OCI-M2 (cell line): ENCODE measurements at regions not wholly inside any gene's neighbourhood (a gene's known extent, or its start where the extent isn't known, plus 50 kb on each side); places are given as distances from the start of the nearest gene placed in this dataset.
"Not testable (repeated sequence)": the region's sequence is repeated elsewhere in the genome, so short reads cannot be mapped to it uniquely, and the experiment has no call there.

Source experiments
- DNase-seq: peaks from one replicate; lab custom pipeline; 2025; ENCODE audit not compliant: unreplicated experiment; lab: John Stamatoyannopoulos, UW

DNA sequence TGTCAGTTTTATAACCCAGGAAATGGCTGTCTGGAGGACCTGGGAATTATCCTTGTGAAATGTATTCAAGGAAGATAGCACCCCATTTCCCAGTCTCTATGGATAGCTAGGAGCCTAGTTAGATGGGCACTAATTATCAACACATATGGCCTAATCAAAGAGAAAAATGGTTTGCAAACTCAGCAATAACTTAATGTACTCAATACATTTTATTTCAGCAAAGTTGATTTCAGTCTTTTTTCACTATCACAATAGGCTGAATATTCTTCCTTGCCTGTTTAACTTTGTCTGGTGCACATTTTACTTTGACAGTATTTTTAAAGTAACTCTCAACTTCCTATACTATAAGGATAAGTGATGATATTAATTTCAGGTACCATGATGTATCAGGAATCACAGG, 756.3 kb downstream of the CCDC85A start:
- no peak for DNase-seq

- no peak for DNase-seq
These were observed 769.1 kb downstream of the CCDC85A start for GRCh38 chr2:56952871-56953270.

- no peak for DNase-seq
These were observed 776.8 kb downstream of the CCDC85A start for GRCh38 chr2:56960581-56960980.

GRCh38 chr2:56962673-56963072, 778.9 kb downstream of the CCDC85A start:
- no peak for DNase-seq

DNA sequence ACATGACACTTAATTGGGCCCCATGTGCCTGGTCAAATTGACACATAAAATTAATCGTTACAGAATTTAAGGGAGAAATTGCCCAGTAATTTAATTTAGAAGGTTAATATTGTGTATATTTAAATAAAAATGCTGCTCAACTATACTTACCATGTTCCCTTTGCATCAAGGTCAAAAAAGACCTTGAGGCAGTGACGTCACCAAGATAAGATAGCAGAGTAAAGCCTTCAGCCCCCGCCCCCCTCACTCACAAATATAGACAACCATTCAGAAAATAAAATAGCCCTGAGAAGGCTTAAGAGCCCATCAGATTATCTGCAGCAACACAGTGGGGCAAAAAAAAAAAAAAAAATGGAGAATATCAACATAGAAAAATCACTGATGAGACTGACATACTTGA, 785.7 kb downstream of the CCDC85A start:
- DNase-seq = no peak

- no peak for DNase-seq
These were observed 787.7 kb downstream of the CCDC85A start for GRCh38 chr2:56971383-56971974.

DNA sequence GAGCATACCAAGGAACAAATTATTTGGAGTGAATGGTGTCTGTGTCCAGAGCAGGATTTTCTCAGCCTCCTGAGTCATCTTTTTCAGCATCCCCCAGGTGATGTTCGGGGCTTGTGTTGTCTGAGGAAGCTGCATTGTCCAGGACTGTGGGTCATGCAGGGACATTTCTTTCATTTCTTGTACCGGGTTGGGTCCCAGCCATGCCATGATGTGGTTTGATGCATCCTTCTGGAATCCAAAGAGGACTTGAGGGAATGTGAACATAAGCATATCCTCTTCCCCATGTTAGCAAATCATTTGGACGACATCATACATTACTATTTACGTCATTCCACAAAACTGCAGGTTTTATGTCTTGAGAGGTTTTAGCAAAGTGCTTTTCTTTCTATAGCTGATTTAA, 797.8 kb downstream of the CCDC85A start:
- DNase-seq = no peak

DNA sequence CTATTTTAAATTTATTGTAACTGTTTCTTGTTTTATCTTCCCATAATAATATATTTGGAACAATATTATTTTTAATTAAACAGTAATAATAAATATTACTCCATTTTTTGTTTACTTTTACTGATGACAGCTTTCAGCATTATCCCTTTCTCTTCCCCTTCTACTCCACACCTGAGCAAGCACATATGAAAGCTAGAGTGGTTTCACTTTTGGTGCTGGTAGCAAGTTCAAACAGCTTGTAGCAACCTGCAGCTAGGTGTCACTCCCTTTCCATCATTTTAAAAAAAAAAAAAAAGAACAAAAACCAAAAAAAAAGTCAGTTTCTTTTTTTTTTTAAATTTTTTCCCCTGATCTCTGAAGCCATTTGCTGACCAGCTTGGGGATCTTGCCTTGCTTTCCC, 801.8 kb downstream of the CCDC85A start:
- no peak for DNase-seq

GRCh38 chr2:57022496-57022895, 838.7 kb downstream of the CCDC85A start:
- no peak for DNase-seq

- no peak for DNase-seq
These were observed 861.3 kb downstream of the CCDC85A start for GRCh38 chr2:57044931-57045635.

DNA sequence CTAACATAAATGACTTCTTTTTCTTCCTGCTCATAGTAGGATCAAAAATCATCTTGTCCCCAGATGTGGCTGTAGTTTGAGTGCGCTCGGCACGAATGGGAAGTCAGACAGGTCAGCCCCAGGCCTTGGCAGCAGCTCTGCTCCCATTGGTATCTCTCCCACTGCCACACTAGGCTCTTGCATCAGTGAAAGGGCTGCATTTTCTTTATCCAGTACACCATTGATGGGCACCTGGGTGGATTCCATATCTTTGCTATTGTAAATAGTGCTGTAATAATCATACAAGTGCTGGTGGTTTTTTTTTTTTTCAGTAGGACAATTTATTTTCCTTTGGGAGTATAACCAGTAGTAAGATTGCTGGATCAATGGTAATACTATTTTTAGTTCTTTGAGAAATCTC, 865.5 kb downstream of the CCDC85A start:
- DNase-seq = no peak

DNA sequence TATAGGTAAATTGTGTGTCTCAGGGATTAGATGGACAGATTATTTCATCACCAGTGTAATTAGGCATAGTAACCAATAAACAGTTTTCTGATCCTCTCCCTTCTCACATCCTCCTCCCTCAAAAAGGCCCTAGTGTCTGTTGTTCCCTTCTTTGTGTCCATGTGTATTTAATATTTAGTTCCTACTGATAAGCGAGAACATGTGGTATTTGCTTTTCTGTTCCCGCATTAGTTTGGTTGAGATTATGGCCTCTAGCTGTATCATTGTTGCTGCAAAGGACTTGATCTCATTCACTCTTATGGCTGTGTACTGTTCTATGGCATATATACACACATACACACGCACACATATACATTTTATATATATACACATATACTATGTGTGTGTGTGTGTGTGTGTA, 866.2 kb downstream of the CCDC85A start:
- DNase-seq = no peak

GRCh38 chr2:57066301-57066700, 882.5 kb downstream of the CCDC85A start:
- DNase-seq = not testable (repeated sequence)

DNA sequence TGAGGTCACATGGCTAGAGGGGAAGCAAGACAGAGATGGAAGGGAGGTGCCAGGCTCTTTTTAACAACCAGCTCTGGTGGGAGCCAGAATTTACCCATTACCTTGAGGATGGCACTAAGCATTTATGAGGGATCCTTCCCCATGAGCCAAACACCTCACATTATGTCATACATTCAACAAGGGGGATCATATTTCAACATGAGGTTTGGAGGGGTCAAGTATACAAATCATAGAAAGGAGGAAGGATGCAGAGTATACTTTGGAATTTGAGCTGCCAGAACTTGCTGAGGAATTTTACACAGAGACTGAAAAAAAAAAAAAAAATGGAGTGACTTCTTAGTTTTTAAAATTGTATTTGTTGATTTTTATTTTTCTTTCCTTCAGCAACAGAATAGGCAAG, 891.4 kb downstream of the CCDC85A start:
- DNase-seq = no peak

DNA sequence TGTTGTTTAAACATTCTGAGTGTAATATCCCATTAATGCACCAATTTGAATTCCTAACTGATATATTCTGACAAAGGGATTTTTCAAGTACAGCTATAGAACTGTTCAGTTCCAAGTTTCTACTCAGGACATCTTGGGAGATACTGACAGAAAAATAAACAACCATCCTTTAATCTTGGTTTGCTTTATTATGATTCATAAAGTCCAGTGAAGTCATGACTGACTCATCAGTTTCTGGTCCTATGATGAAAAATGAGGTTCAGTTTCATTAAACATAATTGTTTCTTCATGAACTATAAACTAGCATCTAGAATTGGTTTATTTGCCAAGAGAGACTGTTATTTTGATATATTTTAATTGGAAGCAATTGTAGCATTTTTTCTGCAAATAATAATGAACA, 896.2 kb downstream of the CCDC85A start:
- DNase-seq = no peak

DNA sequence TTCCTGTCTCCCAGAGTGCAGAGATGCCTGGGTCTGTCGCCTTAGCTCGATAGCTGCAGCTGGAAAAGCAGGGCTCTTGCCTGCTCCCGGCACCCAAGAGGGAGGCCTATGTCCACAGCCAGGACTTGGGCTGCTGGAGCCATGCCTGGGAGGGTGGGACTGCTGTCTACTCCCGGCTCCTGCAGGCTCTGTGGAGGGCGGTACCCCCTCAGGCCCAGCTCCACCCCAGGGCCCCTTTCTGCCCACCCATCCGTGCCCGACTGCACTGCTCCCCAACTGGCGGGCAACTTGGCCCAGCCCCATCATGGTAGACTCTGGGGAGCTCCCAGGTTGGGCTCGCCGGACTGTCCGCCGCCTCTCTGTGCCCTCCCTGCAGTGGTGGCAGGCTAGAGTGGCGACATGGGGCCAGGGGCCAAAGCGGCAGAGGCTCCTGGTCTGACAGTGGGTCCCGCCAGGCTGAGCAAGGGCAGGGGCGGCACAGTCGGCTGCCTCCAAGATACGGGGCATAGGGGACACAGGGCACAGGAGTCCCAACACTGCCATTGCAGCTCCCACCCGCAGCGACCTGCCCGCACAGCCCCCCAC, 901.0 kb downstream of the CCDC85A start:
- DNase-seq = no peak

- DNase-seq = no peak
These were observed 909.2 kb downstream of the CCDC85A start for GRCh38 chr2:57093020-57093419.

GRCh38 chr2:57097855-57098254, 914.1 kb downstream of the CCDC85A start:
- DNase-seq = no peak

DNA sequence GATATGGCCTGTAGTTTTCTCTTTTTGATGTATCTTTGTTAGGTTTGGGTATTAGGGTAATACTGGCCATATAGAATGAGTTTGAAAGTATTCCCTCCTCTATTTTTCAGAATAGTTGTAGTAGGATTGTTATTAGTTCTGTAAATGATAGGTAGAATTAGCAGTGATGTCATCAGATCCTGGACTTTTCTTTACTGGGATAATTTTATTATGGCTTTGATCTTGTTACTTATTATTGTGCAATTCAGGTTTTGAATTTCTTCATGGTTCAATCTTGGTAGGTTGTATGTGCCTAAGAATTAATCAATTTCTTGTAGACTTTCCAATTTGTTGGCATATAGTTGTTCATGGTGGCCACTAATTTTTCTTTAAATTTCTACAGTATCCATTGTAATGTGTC, 916.6 kb downstream of the CCDC85A start:
- DNase-seq = no peak

DNA sequence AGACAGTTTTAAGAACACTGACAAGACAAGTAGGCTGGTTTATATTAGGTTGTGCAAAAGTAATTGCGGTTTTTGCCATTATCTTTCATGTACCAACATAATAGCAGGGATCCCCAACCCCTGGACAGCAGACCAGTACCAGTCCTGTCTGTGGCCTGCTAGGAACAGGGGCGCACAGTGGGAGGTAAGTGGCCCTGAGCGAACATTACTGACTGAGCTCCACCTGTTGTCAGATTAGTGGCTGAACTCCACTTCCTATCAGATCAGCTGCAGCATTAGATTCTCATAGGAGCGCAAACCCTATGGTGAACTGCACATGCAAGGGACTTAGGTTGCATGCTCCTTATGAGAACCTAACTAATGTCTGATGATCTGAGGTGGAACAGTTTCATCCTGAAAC, 921.9 kb downstream of the CCDC85A start:
- DNase-seq = no peak

DNA sequence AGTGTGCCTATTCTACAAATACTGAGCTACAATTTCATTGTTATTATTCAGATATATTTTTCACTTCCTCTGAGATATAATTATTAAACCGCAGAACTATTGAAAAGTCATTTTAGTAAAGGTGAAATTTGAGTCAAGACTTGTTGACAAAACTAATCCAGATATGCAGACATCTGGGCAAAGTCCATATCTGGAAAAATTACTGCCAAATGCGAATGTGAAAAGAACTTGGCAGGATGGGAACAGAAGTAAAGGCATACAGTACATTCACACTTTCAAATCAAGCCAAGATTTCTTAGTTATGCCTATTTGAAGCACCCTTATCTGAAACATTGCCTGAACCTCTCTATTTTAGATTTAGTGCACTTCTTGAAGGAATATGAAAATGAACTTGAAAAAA, 923.6 kb downstream of the CCDC85A start:
- no peak for DNase-seq

DNA sequence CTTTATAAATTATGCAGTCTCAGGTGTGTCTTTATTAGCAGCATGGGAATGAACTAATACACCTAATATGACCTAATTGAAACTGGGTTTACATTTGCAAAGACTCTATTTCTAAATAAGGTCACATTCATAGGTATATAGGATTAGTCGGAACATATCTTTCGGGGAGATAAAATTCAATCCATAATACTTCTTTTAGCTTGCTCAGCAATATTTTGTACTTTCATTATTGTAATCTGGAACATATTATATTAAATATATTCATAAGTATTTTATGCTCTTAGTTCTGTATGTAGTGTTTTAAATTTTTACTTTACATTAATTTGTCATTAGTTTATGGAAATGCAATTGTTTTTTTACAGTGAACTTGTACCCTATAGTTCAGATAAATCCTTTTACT, 927.7 kb downstream of the CCDC85A start:
- DNase-seq = no peak

GRCh38 chr2:57119141-57119540, 927.5 kb upstream of the VRK2 start:
- DNase-seq = no peak
